OCI-LY7 (cell line): ENCODE measurements at regions not wholly inside any gene's neighbourhood (a gene's known extent, or its start where the extent isn't known, plus 50 kb on each side); places are given as distances from the start of the nearest gene placed in this dataset.

ENCODE experiments used
- BruUV-seq: library from RNA; stranded (reverse); fragments of 400-500 nt; replicated peaks from 2 replicates; lab custom pipeline; 2021; lab: Mats Ljungman, UMichigan
- CTCF ChIA-PET: fragments of 300-600 bp; sonication (Branson Sonifier 250); formaldehyde crosslinking; loops from one replicate; lab custom pipeline; 2022; ENCODE audit warnings: antibody characterized with exemption; ENCODE audit not compliant: unreplicated experiment; lab: Charles Lee
- POLR2A ChIA-PET: fragments of 300-600 bp; sonication (Branson Sonifier 250); formaldehyde crosslinking; loops from one replicate; lab custom pipeline; 2022; ENCODE audit warnings: antibody characterized with exemption; lab: Charles Lee
- DNase-seq: peaks from one replicate; pipeline ENCODE4 v3.0.0-alpha.2; 2015; ENCODE audit warnings: low spot score
- H2AFZ ChIP-seq: fragments of 200-600 bp; sonication (generic), shearing (Covaris generic); 2 replicates; pipeline ENCODE4 v1.6.1; 2014; ENCODE audit warnings: mild to moderate bottlenecking, antibody characterized with exemption, low read length, moderate library complexity
- H3K27ac ChIP-seq: fragments of 200-600 bp; sonication (generic); 2 replicates; pipeline ENCODE4 v1.5.1; 2014; ENCODE audit warnings: mixed run types, low read depth, mild to moderate bottlenecking, moderate library complexity, low read length, inconsistent platforms; ENCODE audit not compliant: poor library complexity, severe bottlenecking
- H3K36me3 ChIP-seq: fragments of 200-600 bp; sonication (generic); 2 replicates; pipeline ENCODE4 v1.6.1; 2014; ENCODE audit warnings: mild to moderate bottlenecking, antibody characterized with exemption, low read length, moderate library complexity, mixed read lengths; ENCODE audit not compliant: insufficient read depth
- H3K4me1 ChIP-seq: fragments of 200-600 bp; sonication (generic); 2 replicates; pipeline ENCODE4 v1.5.1; 2014; ENCODE audit warnings: mild to moderate bottlenecking, low read length; ENCODE audit not compliant: insufficient read depth, poor library complexity, severe bottlenecking
- H3K4me2 ChIP-seq: fragments of 200-600 bp; sonication (generic); 2 replicates; pipeline ENCODE4 v1.6.1; 2014; ENCODE audit warnings: mild to moderate bottlenecking, low read length
- H3K4me3 ChIP-seq: fragments of 200-600 bp; sonication (generic); 2 replicates; pipeline ENCODE4 v1.5.1; 2014; ENCODE audit warnings: mild to moderate bottlenecking, low read depth, low read length; ENCODE audit not compliant: poor library complexity, severe bottlenecking
- H3K79me2 ChIP-seq: fragments of 200-600 bp; sonication (generic); 2 replicates; pipeline ENCODE4 v1.6.1; 2016; ENCODE audit warnings: low read depth, mild to moderate bottlenecking, low read length, moderate library complexity, mixed read lengths; ENCODE audit not compliant: insufficient read depth
- H3K9me2 ChIP-seq: fragments of 200-600 bp; sonication (generic); 2 replicates; pipeline ENCODE4 v1.6.1; 2016; ENCODE audit warnings: mild to moderate bottlenecking, low read length, mixed read lengths; ENCODE audit not compliant: insufficient read depth
- H3K9me3 ChIP-seq: fragments of 200-600 bp; sonication (generic); 2 replicates; pipeline ENCODE4 v1.6.1; 2014; ENCODE audit warnings: mild to moderate bottlenecking, mixed run types, low read length, mixed read lengths
- H4K20me1 ChIP-seq: fragments of 200-600 bp; sonication (generic); 2 replicates; pipeline ENCODE4 v1.6.1; 2014; ENCODE audit warnings: mild to moderate bottlenecking, antibody characterized with exemption, low read length, moderate library complexity, mixed read lengths; ENCODE audit not compliant: insufficient read depth
- EZH2phosphoT487 ChIP-seq: fragments of 200-600 bp; sonication (generic); IDR thresholded peaks from 2 replicates; pipeline ENCODE4 v1.6.1; 2018; ENCODE audit warnings: low read depth, borderline replicate concordance, mild to moderate bottlenecking, mixed run types, antibody characterized with exemption, low read length, moderate library complexity, mixed read lengths
- intact Hi-C: fragments of 100-400 bp; cut with micrococcal nuclease; formaldehyde crosslinking; loops from one replicate; pipeline ENCODE4 v1.10.0; 2022; ENCODE audit not compliant: unreplicated experiment
- TF ChIP-seq, protein P1 (sequence below): fragments of 200-600 bp; sonication (generic); conservative IDR thresholded peaks from 2 replicates; pipeline ENCODE4 v1.5.1; 2014; ENCODE audit warnings: mild to moderate bottlenecking, antibody characterized with exemption, low read length, moderate library complexity, mixed read lengths

DNA sequence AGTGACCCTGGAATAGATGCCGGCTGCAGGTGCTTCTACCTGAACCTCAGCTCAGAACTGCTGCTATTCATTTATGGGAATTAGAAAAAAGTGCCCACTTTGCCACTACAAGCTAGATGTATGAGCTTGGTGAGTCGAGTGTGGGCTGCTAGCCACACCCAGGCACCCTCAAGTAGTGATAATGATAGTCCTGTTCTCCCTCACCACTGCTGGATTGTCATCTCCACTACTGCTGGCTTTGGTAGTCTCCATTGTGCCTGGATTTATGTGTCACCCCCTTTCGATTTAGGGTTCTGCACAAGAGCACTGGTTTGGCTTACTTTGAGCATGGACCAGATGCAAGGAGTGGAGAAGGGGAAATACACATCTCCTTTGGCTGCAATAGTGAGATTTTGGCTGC, 73.0 kb upstream of the N4BP1 start:
- Histone ChIP-seq H3K27ac (no peak overlapping the region), H3K36me3 (no peaks in the 10 kb centered on the region), H3K4me3 (no peak overlapping the region), H3K9me3 (no peaks in the 10 kb centered on the region), H3K79me2 (no peaks in the 10 kb centered on the region), H4K20me1 (0 out of 2 replicates have a peak, but pooled peaks cover 1% of the 10 kb centered on the region), H3K4me2 (no peak overlapping the region), H3K9me2 (no peaks in the 10 kb centered on the region), H2AFZ (no peak overlapping the region), H3K4me1 (no peaks in the 10 kb centered on the region)
- no peak for DNase-seq
- intact Hi-C loops: no loop called here
- no TSS peak for BruUV-seq
- no peak for TF ChIP-seq EZH2phosphoT487
- TF ChIP-seq, protein P1, sequence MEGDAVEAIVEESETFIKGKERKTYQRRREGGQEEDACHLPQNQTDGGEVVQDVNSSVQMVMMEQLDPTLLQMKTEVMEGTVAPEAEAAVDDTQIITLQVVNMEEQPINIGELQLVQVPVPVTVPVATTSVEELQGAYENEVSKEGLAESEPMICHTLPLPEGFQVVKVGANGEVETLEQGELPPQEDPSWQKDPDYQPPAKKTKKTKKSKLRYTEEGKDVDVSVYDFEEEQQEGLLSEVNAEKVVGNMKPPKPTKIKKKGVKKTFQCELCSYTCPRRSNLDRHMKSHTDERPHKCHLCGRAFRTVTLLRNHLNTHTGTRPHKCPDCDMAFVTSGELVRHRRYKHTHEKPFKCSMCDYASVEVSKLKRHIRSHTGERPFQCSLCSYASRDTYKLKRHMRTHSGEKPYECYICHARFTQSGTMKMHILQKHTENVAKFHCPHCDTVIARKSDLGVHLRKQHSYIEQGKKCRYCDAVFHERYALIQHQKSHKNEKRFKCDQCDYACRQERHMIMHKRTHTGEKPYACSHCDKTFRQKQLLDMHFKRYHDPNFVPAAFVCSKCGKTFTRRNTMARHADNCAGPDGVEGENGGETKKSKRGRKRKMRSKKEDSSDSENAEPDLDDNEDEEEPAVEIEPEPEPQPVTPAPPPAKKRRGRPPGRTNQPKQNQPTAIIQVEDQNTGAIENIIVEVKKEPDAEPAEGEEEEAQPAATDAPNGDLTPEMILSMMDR: no peak
- ChIA-PET POLR2A (interaction anchor here (0.7 kb wide), 1 partner anchor 12 kb away, joined by 3 read pairs; no protein-coding TSS in a partner anchor), CTCF (no interaction called here)

DNA sequence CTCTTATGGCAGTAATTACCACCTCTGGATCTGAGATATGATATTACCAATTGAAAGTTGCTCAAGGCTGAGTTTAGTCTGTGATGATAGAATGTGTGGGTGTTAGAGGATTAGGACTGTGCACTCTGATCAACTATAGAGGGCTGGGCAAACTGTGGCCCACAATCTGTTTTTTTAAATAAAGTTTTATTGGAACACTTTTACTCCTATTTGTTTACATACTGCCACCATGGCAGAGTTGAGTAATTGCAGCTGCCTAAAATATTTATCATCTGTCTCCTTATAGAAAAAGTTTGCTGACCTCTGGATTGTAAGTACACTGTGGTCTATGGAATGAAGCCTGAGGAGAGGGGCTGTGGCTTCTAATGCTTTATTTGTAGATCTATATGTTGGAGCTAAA, 71.5 kb upstream of the N4BP1 start:
- H4K20me1 ChIP-seq: no peaks in the 10 kb centered on the region
- ChIA-PET CTCF (no interaction called here), POLR2A (no interaction called here)
- H3K9me2 ChIP-seq: no peaks in the 10 kb centered on the region
- no peak overlapping the region for H3K4me2 ChIP-seq
- no peak for TF ChIP-seq EZH2phosphoT487
- TF ChIP-seq, protein P1: peak; percentile 56
- H3K36me3 ChIP-seq: no peaks in the 10 kb centered on the region
- intact Hi-C loops: no loop called here
- H2AFZ ChIP-seq: no peak overlapping the region
- H3K9me3 ChIP-seq: no peaks in the 10 kb centered on the region
- no TSS peak for BruUV-seq
- H3K79me2 ChIP-seq: no peaks in the 10 kb centered on the region
- H3K27ac ChIP-seq: no peak overlapping the region
- H3K4me3 ChIP-seq: no peak overlapping the region
- peak; percentile 7 for DNase-seq
- H3K4me1 ChIP-seq: no peaks in the 10 kb centered on the region

DNA sequence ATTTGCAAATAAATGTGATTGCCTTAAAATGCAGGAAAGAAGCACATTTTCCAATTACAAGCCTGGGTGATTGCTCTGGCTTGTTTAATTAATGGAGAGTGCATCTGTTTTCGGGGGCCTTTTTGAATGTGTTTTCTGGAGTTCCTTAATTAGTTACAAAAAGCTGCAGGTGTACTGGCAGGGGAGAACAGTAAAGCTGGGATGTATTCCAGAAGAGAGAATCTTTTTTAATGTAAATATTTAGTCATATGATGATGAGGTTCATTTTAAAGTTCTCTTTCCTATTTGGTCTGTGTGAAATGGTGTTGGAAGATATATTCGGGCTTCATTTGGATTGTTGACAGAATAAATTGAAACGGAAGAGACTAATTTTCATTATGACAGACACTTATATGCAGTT, 70.9 kb upstream of the N4BP1 start:
- no peak overlapping the region for H3K4me2 ChIP-seq
- H2AFZ ChIP-seq: no peak overlapping the region
- BruUV-seq: no TSS peak
- no peaks in the 10 kb centered on the region for H3K4me1 ChIP-seq
- TF ChIP-seq, protein P1: no peak
- no peak for TF ChIP-seq EZH2phosphoT487
- no peaks in the 10 kb centered on the region for H3K9me2 ChIP-seq
- no peaks in the 10 kb centered on the region for H3K79me2 ChIP-seq
- H3K36me3 ChIP-seq: no peaks in the 10 kb centered on the region
- H3K27ac ChIP-seq: no peak overlapping the region
- H3K9me3 ChIP-seq: no peaks in the 10 kb centered on the region
- ChIA-PET POLR2A (no interaction called here), CTCF (no interaction called here)
- no peak for DNase-seq
- H3K4me3 ChIP-seq: no peak overlapping the region
- intact Hi-C loops: no loop called here
- H4K20me1 ChIP-seq: no peaks in the 10 kb centered on the region
